HL-60 (cell line): ENCODE measurements at regions not wholly inside any gene's neighbourhood (a gene's known extent, or its start where the extent isn't known, plus 50 kb on each side); places are given as distances from the start of the nearest gene placed in this dataset.
"Not testable (repeated sequence)": the region's sequence is repeated elsewhere in the genome, so short reads cannot be mapped to it uniquely, and the experiment has no call there.

Source experiments
- DNase-seq, 2 experiments: peaks; one replicate each; pipeline ENCODE4 v3.0.0-alpha.2; 2010 to 2020; ENCODE audit warnings: low read depth in 1 of 2, low spot score in 1 of 2
- H3K27ac ChIP-seq: fragments of 250-450 bp; sonication (Bioruptor Pico); replicated peaks from 2 replicates; pipeline ENCODE4 v1.5.1; 2020; ENCODE audit warnings: mild to moderate bottlenecking, moderate library complexity
- H3K27me3 ChIP-seq: fragments of 250-450 bp; sonication (Bioruptor Pico); 2 replicates; pipeline ENCODE4 v1.5.1; 2021; ENCODE audit warnings: mild to moderate bottlenecking, moderate library complexity; ENCODE audit not compliant: insufficient read depth, poor library complexity, severe bottlenecking
- H3K4me3 ChIP-seq: replicated peaks from 2 replicates; pipeline ENCODE4 v1.5.1; 2011; ENCODE audit warnings: mild to moderate bottlenecking, control low read depth, low read length; ENCODE audit not compliant: insufficient read depth
- CTCF ChIP-seq: IDR thresholded peaks from one replicate; pipeline ENCODE4 v1.5.1; 2011; ENCODE audit warnings: low read length, control low read depth, inconsistent platforms; ENCODE audit not compliant: insufficient read depth
- GABPA ChIP-seq: IDR thresholded peaks from 2 replicates; pipeline ENCODE4 v1.6.1; 2012; ENCODE audit warnings: low read depth
- POLR2AphosphoS5 ChIP-seq: IDR thresholded peaks from 2 replicates; pipeline ENCODE4 v1.6.1; 2012; ENCODE audit warnings: low read depth
- SPI1 ChIP-seq: IDR thresholded peaks from 2 replicates; pipeline ENCODE4 v1.6.1; 2012; ENCODE audit warnings: low read depth, mild to moderate bottlenecking, borderline replicate concordance
- TF ChIP-seq, protein P1 (sequence below): IDR thresholded peaks from 2 replicates; pipeline ENCODE4 v1.6.1; 2012; ENCODE audit warnings: low read depth; ENCODE audit not compliant: insufficient replicate concordance

DNA sequence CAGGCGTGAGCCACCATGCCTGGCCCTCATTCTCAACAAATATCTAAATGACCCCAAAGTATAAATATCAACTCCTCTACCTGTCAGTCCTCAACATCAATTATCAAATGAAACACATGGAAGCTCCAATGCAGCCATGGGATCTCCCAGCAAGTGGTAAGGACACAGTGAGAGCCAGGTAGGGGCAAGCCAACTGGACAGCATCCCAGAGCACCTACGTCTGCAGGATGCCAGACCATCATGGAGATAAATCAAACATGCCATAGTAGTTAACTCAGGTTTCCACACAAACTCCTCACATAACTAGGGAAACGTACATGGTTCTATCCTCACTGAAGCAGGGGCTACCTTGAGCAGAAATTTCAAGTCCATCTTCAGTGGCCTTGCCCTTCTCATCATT lies 159.9 kb upstream of the MED14 start:
- no peaks in the 10 kb centered on the region for H3K27me3 ChIP-seq
- TF ChIP-seq GABPA: no peak
- no peak for TF ChIP-seq CTCF
- no peak for TF ChIP-seq SPI1
- no peak for TF ChIP-seq POLR2AphosphoS5
- TF ChIP-seq, protein P1, sequence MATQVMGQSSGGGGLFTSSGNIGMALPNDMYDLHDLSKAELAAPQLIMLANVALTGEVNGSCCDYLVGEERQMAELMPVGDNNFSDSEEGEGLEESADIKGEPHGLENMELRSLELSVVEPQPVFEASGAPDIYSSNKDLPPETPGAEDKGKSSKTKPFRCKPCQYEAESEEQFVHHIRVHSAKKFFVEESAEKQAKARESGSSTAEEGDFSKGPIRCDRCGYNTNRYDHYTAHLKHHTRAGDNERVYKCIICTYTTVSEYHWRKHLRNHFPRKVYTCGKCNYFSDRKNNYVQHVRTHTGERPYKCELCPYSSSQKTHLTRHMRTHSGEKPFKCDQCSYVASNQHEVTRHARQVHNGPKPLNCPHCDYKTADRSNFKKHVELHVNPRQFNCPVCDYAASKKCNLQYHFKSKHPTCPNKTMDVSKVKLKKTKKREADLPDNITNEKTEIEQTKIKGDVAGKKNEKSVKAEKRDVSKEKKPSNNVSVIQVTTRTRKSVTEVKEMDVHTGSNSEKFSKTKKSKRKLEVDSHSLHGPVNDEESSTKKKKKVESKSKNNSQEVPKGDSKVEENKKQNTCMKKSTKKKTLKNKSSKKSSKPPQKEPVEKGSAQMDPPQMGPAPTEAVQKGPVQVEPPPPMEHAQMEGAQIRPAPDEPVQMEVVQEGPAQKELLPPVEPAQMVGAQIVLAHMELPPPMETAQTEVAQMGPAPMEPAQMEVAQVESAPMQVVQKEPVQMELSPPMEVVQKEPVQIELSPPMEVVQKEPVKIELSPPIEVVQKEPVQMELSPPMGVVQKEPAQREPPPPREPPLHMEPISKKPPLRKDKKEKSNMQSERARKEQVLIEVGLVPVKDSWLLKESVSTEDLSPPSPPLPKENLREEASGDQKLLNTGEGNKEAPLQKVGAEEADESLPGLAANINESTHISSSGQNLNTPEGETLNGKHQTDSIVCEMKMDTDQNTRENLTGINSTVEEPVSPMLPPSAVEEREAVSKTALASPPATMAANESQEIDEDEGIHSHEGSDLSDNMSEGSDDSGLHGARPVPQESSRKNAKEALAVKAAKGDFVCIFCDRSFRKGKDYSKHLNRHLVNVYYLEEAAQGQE: no peak
- no peak overlapping the region for H3K27ac ChIP-seq
- no peak for DNase-seq
- no peak overlapping the region for H3K4me3 ChIP-seq

GRCh38 chrX:40897718-40898270 lies 162.5 kb upstream of the MED14 start:
- H3K27ac ChIP-seq: no peak overlapping the region
- DNase-seq: no peak
- no peak overlapping the region for H3K4me3 ChIP-seq
- TF ChIP-seq, protein P1: no peak
- TF ChIP-seq SPI1 (no peak), GABPA (no peak), POLR2AphosphoS5 (no peak), CTCF (no peak)
- no peaks in the 10 kb centered on the region for H3K27me3 ChIP-seq

GRCh38 chrX:40904739-40905138 lies 169.4 kb upstream of the MED14 start:
- not testable (repeated sequence) for H3K4me3 ChIP-seq, H3K27ac ChIP-seq, H3K27me3 ChIP-seq, DNase-seq

DNA sequence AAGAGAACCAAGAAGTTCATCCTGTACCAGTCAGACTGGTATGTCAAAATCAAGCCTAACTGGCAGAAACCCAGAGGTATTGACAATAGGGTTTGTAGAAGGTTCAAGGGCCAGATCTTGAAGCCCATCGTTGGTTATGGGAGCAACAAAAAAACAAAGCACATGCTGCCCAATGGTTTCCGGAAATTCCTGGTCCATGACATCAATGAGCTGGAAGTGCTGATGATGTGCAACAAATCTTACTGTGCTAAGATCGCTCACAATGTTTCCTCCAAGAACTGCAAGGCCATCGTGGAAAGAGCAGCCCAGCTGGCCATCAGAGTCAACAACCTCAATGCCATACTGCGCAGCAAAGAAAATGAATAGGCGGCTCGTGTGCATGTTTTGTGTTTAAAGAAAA lies 172.7 kb upstream of the MED14 start:
- no peaks in the 10 kb centered on the region for H3K27me3 ChIP-seq
- H3K27ac ChIP-seq: no peak overlapping the region
- no peak overlapping the region for H3K4me3 ChIP-seq
- TF ChIP-seq SPI1 (no peak), CTCF (no peak), POLR2AphosphoS5 (no peak), GABPA (no peak)
- TF ChIP-seq, protein P1: no peak
- no peak for DNase-seq
